Activated CD8-positive, alpha-beta memory T cell treated with anti-CD3 and anti-CD28 coated beads, Interleukin-2, amount 50 U/mL, for 24 hours (primary cell): ENCODE measurements at regions not wholly inside any gene's neighbourhood (a gene's known extent, or its start where the extent isn't known, plus 50 kb on each side); places are given as distances from the start of the nearest gene placed in this dataset.

Experiments
- DNase-seq: peaks from one replicate; pipeline ENCODE4 v3.0.0-alpha.2; 2020; ENCODE audit errors: extremely low read depth

GRCh38 chr3:182717216-182717615 is 76.1 kb upstream of the ATP11B start:
- DNase-seq: no peak

- no peak for DNase-seq
Measured at GRCh38 chr3:182722907-182723306, 70.4 kb upstream of the ATP11B start.

- DNase-seq: no peak
Measured at GRCh38 chr3:182723596-182723995, 69.7 kb upstream of the ATP11B start.

GRCh38 chr3:182725372-182726251 is 67.7 kb upstream of the ATP11B start:
- no peak for DNase-seq

- no peak for DNase-seq
Measured at GRCh38 chr3:182726258-182727142, 66.8 kb upstream of the ATP11B start.

GRCh38 chr3:182728238-182728637 is 65.1 kb upstream of the ATP11B start:
- no peak for DNase-seq

- DNase-seq: no peak
Measured at GRCh38 chr3:182729903-182730674, 63.2 kb upstream of the ATP11B start.

GRCh38 chr3:182730675-182731042 is 62.6 kb upstream of the ATP11B start:
- no peak for DNase-seq

GRCh38 chr3:182731764-182732163 is 61.5 kb upstream of the ATP11B start:
- no peak for DNase-seq

GRCh38 chr3:182732232-182733015 is 60.9 kb upstream of the ATP11B start:
- no peak for DNase-seq

- DNase-seq: no peak
Measured at GRCh38 chr3:182735672-182736071, 57.6 kb upstream of the ATP11B start.

GRCh38 chr3:182737825-182738224 is 55.5 kb upstream of the ATP11B start:
- DNase-seq: no peak

GRCh38 chr3:182738583-182739411 is 54.5 kb upstream of the ATP11B start:
- DNase-seq: no peak

GRCh38 chr3:182739619-182740018 is 53.7 kb upstream of the ATP11B start:
- no peak for DNase-seq

GRCh38 chr3:182740710-182741109 is 52.6 kb upstream of the ATP11B start:
- no peak for DNase-seq

GRCh38 chr3:182741214-182741613 is 52.1 kb upstream of the ATP11B start:
- no peak for DNase-seq
